HCT116 (cell line): ENCODE measurements at regions not wholly inside any gene's neighbourhood (a gene's known extent, or its start where the extent isn't known, plus 50 kb on each side); places are given as distances from the start of the nearest gene placed in this dataset.

Source experiments
- ATAC-seq: fragments of 200-7000 bp; cut with Tn5 transposase; 2 replicates; pipeline ENCODE4 v1.9.1; 2020; ENCODE audit warnings: mild to moderate bottlenecking, moderate library complexity
- BruUV-seq: library from RNA; stranded (reverse); fragments of 400-500 nt; replicated peaks from 2 replicates; lab custom pipeline; 2021; lab: Mats Ljungman, UMichigan
- CTCF ChIA-PET: fragments of 300-600 bp; sonication (Branson Sonifier 250); formaldehyde crosslinking; loops from one replicate; lab custom pipeline; 2021; ENCODE audit warnings: antibody characterized with exemption; lab: Charles Lee
- POLR2A ChIA-PET: fragments of 300-600, 350-600 bp; sonication (Branson Sonifier 250); formaldehyde crosslinking; loops from one replicate; lab custom pipeline; 2021; ENCODE audit warnings: antibody characterized with exemption; lab: Charles Lee
- RAD21 ChIA-PET, 2 experiments: fragments of 300-600 bp; sonication (Branson Sonifier 250); formaldehyde crosslinking; loops; one replicate each; lab custom pipeline; 2023; ENCODE audit warnings: low total read pairs in 2 of 2; ENCODE audit not compliant: uncharacterized antibody in 2 of 2, unreplicated experiment in 2 of 2, low non-redundant PET in 1 of 2; lab: Charles Lee
- DNase-seq: peaks from one replicate; pipeline ENCODE4 v3.0.0-alpha.2; 2010; ENCODE audit warnings: low read depth, low spot score
- H2AFZ ChIP-seq: fragments of 200-600 bp; shearing (Covaris generic), sonication (generic); 2 replicates; pipeline ENCODE4 v1.6.1; 2017; ENCODE audit warnings: low read depth, mixed run types, mixed read lengths, antibody characterized with exemption, low read length; ENCODE audit not compliant: poor library complexity, severe bottlenecking
- H3K27ac ChIP-seq: 2 replicates; pipeline ENCODE4 v1.5.1; 2012; ENCODE audit warnings: low read depth, low read length
- H3K27me3 ChIP-seq: fragments of 200-600 bp; sonication (generic); 2 replicates; pipeline ENCODE4 v1.6.1; 2016; ENCODE audit warnings: mixed run types, low read length, mixed read lengths; ENCODE audit not compliant: insufficient read depth
- H3K36me3 ChIP-seq, 2 experiments: fragments of 200-500 bp in 1 of 2; fragments of 200-600 bp in 1 of 2; sonication (Bioruptor generic) in 1 of 2; sonication (generic) in 1 of 2; 2 replicates each; pipeline versions ENCODE4 v1.5.1 to v1.6.1; 2014 to 2016; ENCODE audit warnings: low read length in 2 of 2, inconsistent platforms in 1 of 2, mixed read lengths in 1 of 2, mixed run types in 1 of 2; ENCODE audit not compliant: insufficient read depth in 2 of 2, control insufficient read depth in 1 of 2
- H3K4me1 ChIP-seq, 2 experiments: fragments of 200-600 bp in 1 of 2; sonication (generic) in 1 of 2; 2 replicates each; pipeline versions ENCODE4 v1.5.1 to v1.6.1; 2012 to 2017; ENCODE audit warnings: low read length in 2 of 2, inconsistent platforms in 1 of 2, mild to moderate bottlenecking in 1 of 2, mixed read lengths in 1 of 2, mixed run types in 1 of 2, moderate library complexity in 1 of 2; ENCODE audit not compliant: insufficient read depth in 2 of 2, control insufficient read depth in 1 of 2
- H3K4me2 ChIP-seq: fragments of 200-600 bp; sonication (generic); 2 replicates; pipeline ENCODE4 v1.6.1; 2017; ENCODE audit warnings: mixed run types, low read length, mixed read lengths
- H3K4me3 ChIP-seq, 2 experiments: fragments of 200-600 bp in 1 of 2; sonication (generic) in 1 of 2; replicated peaks in 1 of 2; 2 replicates each; pipeline ENCODE4 v1.5.1; 2011 to 2016; ENCODE audit warnings: low read length in 2 of 2, control low read depth in 1 of 2, low read depth in 1 of 2, mild to moderate bottlenecking in 1 of 2, mixed read lengths in 1 of 2, mixed run types in 1 of 2
- H3K79me2 ChIP-seq: fragments of 200-600 bp; sonication (generic); 2 replicates; pipeline ENCODE4 v1.6.1; 2017; ENCODE audit warnings: mild to moderate bottlenecking, mixed run types, low read length, moderate library complexity, mixed read lengths; ENCODE audit not compliant: insufficient read depth
- H3K9ac ChIP-seq: fragments of 200-600 bp; sonication (generic); 2 replicates; pipeline ENCODE4 v1.6.1; 2016; ENCODE audit warnings: low read length, mixed read lengths
- H3K9me2 ChIP-seq: fragments of 200-600 bp; sonication (generic), shearing (Covaris generic); 2 replicates; pipeline ENCODE4 v1.6.1; 2017; ENCODE audit warnings: mixed run types, mild to moderate bottlenecking, moderate library complexity; ENCODE audit not compliant: insufficient read depth
- H3K9me3 ChIP-seq, 2 experiments: fragments of 200-500 bp in 1 of 2; fragments of 200-600 bp in 1 of 2; sonication (Bioruptor generic) in 1 of 2; sonication (generic) in 1 of 2; 2 replicates each; pipeline ENCODE4 v1.6.1; 2014 to 2017; ENCODE audit warnings: low read length in 2 of 2, mixed read lengths in 2 of 2, inconsistent platforms in 1 of 2, low read depth in 1 of 2, mild to moderate bottlenecking in 1 of 2, mixed run types in 1 of 2, moderate library complexity in 1 of 2; ENCODE audit not compliant: control insufficient read depth in 1 of 2, insufficient read depth in 1 of 2
- H4K20me1 ChIP-seq: fragments of 200-600 bp; sonication (generic), shearing (Covaris generic); 2 replicates; pipeline ENCODE4 v1.6.1; 2017; ENCODE audit warnings: mixed run types, mild to moderate bottlenecking, moderate library complexity; ENCODE audit not compliant: insufficient read depth
- CBX3 ChIP-seq: IDR thresholded peaks from 2 replicates; pipeline ENCODE4 v1.6.1; 2012; ENCODE audit warnings: low read depth
- CTCF ChIP-seq, 3 experiments: fragments of 200-600 bp in 1 of 3; sonication (generic) in 1 of 3; IDR thresholded peaks in 2 of 3; conservative IDR thresholded peaks in 1 of 3; 2 replicates each; pipeline ENCODE4 v1.5.1; 2012 to 2017; ENCODE audit warnings: low read depth in 2 of 3, low read length in 2 of 3, antibody characterized with exemption in 1 of 3, borderline replicate concordance in 1 of 3, control low read depth in 1 of 3, mild to moderate bottlenecking in 1 of 3, mixed read lengths in 1 of 3, mixed run types in 1 of 3, moderate library complexity in 1 of 3; ENCODE audit not compliant: insufficient read depth in 1 of 3
- ELF1 ChIP-seq: IDR thresholded peaks from 2 replicates; pipeline ENCODE4 v1.6.1; 2012; ENCODE audit warnings: low read depth, borderline replicate concordance
- EZH2 ChIP-seq: fragments of 200-600 bp; sonication (generic); IDR thresholded peaks from 2 replicates; pipeline ENCODE4 v1.6.1; 2017; ENCODE audit warnings: antibody characterized with exemption, mixed run types
- FOSL1 ChIP-seq: IDR thresholded peaks from 2 replicates; pipeline ENCODE4 v1.6.1; 2012; ENCODE audit warnings: low read depth
- JUND ChIP-seq: IDR thresholded peaks from 2 replicates; pipeline ENCODE4 v1.6.1; 2012
- POLR2A ChIP-seq: IDR thresholded peaks from 2 replicates; pipeline ENCODE4 v1.7.0; 2011; ENCODE audit warnings: borderline replicate concordance; ENCODE audit not compliant: insufficient read depth, insufficient read length; ENCODE audit errors: extremely low read depth
- POLR2AphosphoS5 ChIP-seq: IDR thresholded peaks from 2 replicates; pipeline ENCODE4 v1.6.1; 2011; ENCODE audit warnings: mild to moderate bottlenecking, low read depth, low read length, moderate library complexity
- YY1 ChIP-seq: IDR thresholded peaks from 2 replicates; pipeline ENCODE4 v1.6.1; 2011; ENCODE audit warnings: low read length, low read depth, moderate library complexity, mild to moderate bottlenecking; ENCODE audit not compliant: insufficient replicate concordance; ENCODE audit errors: extremely low read depth
- ZFX ChIP-seq: fragments of 450-650 bp; IDR thresholded peaks from 2 replicates; pipeline ENCODE4 v1.6.1; 2017
- ZNF274 ChIP-seq: fragments of 200-500 bp; sonication (Bioruptor generic); IDR thresholded peaks from 2 replicates; pipeline ENCODE4 v1.6.1; 2014; ENCODE audit warnings: mild to moderate bottlenecking, low read depth, low read length, inconsistent platforms
- intact Hi-C: fragments of 100-400 bp; cut with micrococcal nuclease; formaldehyde crosslinking; loops from 2 replicates; pipeline ENCODE4 v1.10.0; 2022
- TF ChIP-seq, protein P1 (sequence below): IDR thresholded peaks from 2 replicates; pipeline ENCODE4 v1.6.1; 2012; ENCODE audit warnings: low read depth
- TF ChIP-seq, protein P2 (sequence below): IDR thresholded peaks from 2 replicates; pipeline ENCODE4 v1.6.1; 2012

GRCh38 chrX:40165206-40165605 is 67.4 kb upstream of the BCOR start (continued):
- TF ChIP-seq, protein P1, sequence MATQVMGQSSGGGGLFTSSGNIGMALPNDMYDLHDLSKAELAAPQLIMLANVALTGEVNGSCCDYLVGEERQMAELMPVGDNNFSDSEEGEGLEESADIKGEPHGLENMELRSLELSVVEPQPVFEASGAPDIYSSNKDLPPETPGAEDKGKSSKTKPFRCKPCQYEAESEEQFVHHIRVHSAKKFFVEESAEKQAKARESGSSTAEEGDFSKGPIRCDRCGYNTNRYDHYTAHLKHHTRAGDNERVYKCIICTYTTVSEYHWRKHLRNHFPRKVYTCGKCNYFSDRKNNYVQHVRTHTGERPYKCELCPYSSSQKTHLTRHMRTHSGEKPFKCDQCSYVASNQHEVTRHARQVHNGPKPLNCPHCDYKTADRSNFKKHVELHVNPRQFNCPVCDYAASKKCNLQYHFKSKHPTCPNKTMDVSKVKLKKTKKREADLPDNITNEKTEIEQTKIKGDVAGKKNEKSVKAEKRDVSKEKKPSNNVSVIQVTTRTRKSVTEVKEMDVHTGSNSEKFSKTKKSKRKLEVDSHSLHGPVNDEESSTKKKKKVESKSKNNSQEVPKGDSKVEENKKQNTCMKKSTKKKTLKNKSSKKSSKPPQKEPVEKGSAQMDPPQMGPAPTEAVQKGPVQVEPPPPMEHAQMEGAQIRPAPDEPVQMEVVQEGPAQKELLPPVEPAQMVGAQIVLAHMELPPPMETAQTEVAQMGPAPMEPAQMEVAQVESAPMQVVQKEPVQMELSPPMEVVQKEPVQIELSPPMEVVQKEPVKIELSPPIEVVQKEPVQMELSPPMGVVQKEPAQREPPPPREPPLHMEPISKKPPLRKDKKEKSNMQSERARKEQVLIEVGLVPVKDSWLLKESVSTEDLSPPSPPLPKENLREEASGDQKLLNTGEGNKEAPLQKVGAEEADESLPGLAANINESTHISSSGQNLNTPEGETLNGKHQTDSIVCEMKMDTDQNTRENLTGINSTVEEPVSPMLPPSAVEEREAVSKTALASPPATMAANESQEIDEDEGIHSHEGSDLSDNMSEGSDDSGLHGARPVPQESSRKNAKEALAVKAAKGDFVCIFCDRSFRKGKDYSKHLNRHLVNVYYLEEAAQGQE = no peak

DNA sequence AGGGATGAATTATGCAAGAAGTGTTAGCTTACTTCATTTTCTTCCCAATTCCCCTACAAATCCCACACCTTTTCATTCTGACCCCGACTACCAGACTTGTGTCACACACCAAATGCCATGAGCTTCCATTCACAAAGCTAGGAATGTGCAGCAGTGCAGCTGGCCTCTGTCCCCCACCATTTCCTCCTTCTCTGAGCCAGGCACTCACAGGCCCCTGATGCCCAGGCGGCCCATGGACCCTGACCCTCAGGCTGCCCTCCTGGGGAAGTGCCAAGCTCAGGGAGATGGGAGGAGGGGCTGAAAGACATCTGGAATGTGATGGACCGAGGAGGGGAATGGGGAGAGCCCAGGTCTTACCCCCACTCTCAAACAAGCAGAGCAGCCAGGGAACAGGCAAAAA is 67.0 kb upstream of the BCOR start:
- Histone ChIP-seq H3K27ac (no peak overlapping the region), H3K27me3 (no peaks in the 10 kb centered on the region), H4K20me1 (no peaks in the 10 kb centered on the region), H3K4me2 (no peak overlapping the region), H3K4me3 (no peak overlapping the region), H3K9me3 (no peaks in the 10 kb centered on the region), H3K4me1 (peaks cover 46 to 58% of the 10 kb centered on the region in 2 experiments), H3K36me3 (no peaks in the 10 kb centered on the region), H3K9me2 (no peaks in the 10 kb centered on the region), H3K79me2 (peaks cover 24% of the 10 kb centered on the region), H3K9ac (no peak overlapping the region), H2AFZ (no peak overlapping the region)
- intact Hi-C loops = no loop called here
- no peak for ATAC-seq
- DNase-seq = no peak
- ChIA-PET RAD21 (no interaction called here), POLR2A (no interaction called here), CTCF (no interaction called here)
- BruUV-seq = no TSS peak
- TF ChIP-seq ELF1 (no peak), FOSL1 (no peak), ZFX (no peak), EZH2 (no peak), POLR2AphosphoS5 (no peak), CTCF (IDR thresholded peaks at IDR 0.05 in 2 of 3, conservative IDR thresholded peaks at IDR 0.05 in 1 of 3; ENCODE audit: borderline replicate concordance in 1 of 3, insufficient read depth in 1 of 3, low read depth in 2 of 3, low read length in 2 of 3) (no peak), CBX3 (no peak), ZNF274 (no peak), YY1 (no peak), JUND (no peak), POLR2A (no peak)
- TF ChIP-seq, protein P1 = no peak
- TF ChIP-seq, protein P2, sequence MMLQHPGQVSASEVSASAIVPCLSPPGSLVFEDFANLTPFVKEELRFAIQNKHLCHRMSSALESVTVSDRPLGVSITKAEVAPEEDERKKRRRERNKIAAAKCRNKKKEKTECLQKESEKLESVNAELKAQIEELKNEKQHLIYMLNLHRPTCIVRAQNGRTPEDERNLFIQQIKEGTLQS = no peak
